Hematopoietic multipotent progenitor cell treated with erythropoietin and hydrocortisone succinate and interleukin-3 and kit ligand, for 6 days (in vitro differentiated cells): ENCODE measurements at regions not wholly inside any gene's neighbourhood (a gene's known extent, or its start where the extent isn't known, plus 50 kb on each side); places are given as distances from the start of the nearest gene placed in this dataset.

Experiments used
- DNase-seq: peaks from one replicate; pipeline ENCODE4 v3.0.0-alpha.2; 2015

DNA sequence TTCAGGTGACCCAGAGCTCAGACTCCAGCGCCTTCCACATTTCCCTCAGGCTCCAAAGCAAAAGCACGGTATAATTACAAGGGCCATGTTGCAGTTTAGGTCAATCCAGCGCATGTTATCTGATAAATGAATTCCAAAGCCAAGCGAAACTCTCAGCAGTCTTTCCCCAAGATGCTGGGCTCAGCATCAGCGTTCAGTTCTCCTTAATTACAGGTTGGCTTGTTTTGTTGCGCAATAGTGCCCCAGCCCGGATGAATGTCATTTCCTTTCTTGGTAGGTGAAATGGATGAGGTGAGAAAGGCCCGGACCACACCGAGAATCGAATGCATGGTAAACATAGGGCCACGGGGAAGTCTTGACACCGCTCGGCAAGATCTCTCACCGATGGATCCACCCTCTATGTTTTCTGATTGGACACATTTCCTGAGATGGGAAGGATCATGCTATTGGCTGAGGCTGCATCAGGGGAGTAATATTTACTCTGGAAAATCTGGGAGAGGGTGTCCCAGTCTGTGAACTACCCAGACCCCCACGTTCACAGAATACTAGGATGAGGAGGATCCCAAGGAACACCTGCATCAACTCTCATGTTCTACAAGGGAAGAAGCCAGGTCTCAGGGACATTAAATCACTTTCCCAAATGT, 221.2 kb upstream of the ANKRD55 start:
- no peak for DNase-seq

DNA sequence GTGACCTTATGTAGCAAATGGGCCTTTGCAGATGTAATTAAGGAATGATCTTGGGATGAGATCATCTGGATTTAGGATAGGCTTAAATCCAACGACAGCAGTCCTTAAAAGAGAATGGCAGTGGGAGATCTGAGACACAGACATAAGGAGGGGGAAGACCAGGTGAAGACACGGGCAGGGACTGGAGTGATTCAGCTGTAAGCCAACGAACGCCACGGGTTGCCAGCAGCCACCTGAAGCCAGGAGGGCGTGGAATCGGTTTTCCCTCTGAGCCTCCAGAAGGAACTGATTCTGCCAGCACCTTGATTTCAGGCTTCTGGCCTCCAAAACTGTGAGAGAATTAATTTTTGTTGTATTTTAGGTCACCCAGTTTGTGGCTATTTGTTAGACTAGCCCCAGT, 218.6 kb upstream of the ANKRD55 start:
- no peak for DNase-seq

DNA sequence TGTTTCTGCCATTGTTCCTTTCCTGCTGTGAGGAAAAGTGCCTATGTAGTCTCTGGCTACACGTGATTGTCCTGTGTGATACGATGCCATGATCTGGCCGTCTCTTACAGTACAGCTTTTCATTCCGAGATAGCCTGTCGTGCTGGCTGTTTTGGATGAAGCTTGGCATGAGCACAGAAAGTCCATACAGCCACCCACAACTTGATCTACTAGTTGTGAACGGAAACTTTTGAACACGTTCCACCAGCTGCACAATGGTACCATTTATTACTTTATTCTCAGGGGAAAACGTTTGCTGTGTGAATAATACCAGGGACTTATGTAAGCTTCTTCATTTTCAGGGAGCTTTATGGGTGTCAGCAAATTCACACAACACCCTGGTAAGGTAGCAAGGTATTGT, 217.6 kb upstream of the ANKRD55 start:
- DNase-seq: no peak

DNA sequence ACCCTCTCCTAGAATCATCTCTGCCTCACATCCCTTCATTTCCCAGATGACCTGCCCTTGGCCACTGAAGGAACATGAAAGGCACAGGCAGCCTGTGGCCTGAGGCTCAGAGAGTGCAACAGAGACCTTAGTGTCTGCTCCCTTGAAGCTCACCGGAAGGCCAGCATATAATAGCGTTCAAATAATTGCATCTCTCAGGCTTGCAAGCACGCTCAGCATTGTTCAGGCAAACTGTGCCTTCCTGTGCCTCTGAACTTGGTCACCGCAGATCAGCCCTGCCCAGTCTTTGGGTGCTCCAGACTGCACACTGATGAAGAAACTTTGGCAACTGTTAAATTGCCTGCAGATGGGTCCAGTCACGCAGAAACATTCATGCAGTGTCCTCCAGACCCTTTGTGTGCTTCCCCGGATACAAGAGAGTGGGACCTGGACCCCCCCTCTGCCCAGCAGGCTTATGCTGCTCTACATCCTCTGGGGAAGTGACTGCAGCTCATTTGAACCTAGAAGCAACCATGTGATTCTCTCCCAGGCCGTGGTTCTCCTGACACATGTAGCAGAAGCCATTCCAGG, 216.0 kb upstream of the ANKRD55 start:
- no peak for DNase-seq

DNA sequence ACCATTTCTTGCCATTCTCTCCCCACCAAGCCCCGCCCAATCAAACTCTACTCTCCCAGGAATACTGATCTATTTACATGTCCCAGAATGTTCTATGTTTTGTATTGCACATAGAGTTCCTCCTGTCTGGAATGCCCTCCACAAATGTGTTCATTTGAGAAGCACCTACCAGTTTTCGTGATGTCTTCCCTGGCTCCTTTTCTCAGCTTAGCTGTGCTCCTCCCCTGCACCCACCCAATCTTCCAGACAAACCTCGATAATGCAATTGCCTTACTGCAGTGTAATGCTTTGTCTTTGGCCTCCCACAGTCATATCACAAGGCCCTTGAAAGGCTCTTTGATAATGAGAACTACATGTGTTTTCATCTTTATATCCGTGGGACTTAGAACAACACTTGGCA, 214.5 kb upstream of the ANKRD55 start:
- no peak for DNase-seq

DNA sequence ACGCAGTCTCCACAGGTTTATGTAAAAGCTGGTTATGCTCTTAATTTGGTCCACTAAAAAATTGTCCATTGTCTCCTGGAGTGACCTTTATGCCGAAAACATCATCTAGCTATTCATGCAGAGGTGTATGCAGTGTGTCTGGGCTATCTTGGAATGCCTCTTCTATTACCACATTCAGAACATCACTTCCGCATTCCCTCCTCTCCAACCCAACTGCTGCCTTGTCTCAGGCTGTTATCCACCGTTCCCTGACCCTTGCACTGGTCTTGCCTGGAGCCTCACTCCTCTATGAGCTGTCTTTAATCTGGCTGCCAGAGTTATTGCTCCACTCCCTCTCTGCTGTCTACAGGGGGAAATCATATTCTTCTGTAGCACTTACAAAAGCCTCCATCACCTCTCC, 214.1 kb upstream of the ANKRD55 start:
- DNase-seq: no peak

DNA sequence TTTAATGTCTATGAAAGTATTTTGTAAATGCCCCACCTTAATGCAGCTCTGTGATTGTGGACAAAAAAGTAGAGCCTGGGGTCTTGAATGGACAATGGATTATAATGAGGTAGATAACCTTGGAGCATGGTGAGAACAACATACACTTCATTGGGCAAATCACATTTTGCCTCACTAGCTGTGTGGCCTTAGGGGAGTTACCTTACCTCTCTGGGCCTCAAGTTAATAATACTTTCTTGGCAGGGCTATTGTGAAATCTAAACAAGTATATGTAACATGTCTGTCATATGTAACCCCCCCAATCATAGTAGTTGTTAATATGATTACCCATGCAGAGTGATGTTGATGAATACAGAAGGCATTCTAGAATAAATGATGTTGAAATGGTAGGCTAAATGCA, 213.6 kb upstream of the ANKRD55 start:
- DNase-seq: no peak

DNA sequence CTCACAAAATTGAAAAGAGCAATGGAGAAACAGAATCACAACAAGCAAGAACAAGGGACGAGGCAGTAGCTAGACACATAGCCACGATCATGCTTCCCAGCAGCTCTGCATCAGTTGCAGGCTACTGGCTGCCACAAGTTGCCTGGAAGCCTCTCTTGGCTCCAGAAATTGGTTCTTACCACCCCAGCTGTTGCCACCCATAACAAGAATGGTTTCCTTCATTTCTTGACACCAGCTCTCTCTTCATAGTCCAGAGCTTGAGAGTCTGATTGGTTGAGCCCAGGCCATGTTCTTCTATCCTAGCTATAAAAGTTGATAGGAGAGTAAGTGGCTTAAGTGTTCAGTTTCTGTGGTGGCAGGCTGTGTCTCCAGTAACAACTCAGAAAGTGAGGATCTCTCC, 210.7 kb upstream of the ANKRD55 start:
- DNase-seq: no peak

DNA sequence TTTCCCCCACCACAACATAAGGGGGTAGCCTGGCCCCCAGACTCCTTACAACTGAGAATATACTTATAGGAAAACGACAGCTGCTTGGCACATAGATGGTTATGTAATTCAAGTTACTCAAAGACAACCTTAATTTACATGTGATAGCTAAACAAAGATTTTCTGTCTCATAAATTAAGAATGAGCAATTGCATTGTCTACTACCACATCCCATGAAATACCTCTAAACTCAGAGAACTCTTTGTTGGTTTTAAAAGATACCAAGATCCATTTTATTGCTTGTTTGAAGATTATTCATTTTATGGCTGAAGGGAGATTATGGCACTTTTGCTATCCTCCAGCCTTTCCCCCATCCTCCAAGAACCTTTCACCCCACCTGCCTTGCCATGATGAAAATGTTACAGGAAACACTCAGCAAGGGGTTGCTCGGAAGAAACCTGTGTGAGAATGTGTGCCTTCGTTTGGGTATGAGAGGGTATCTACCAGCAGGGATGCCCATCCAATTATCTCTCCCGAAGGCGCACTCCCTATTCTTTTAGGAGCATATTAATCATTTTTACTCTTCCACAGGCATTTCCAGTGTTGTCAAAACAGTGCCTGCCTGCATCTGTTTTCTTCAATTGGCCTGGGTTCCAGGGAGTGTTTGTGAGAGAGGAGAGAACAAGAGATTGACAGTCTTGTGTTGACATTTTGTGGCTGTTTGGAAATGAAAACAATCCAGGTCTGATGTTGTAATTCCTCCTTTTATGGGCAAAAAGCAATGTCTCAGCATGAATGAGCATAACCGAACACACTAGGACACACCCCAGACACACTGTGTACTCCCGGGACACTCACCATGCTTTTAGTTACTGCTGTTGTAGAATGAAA, 208.0 kb upstream of the ANKRD55 start:
- no peak for DNase-seq

DNA sequence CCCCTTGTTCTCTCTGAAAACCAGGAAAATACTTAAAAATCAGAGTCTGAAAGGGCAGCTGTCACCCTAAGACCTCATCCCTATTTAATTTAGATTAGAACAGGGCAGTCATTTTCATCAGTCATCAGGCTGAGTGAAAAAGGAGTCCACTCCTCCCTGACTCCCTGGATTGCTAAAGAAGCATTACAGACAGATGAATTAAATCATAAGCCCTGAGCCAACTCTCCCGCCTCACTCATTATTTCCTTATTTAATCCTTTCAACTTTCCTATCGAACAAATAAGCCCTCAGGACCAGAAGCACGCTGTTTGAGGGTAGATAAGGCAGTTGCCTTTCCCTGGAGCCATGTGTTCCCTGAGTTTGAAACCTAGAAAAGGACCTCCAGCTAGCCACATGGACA, 201.9 kb upstream of the ANKRD55 start:
- DNase-seq: no peak

DNA sequence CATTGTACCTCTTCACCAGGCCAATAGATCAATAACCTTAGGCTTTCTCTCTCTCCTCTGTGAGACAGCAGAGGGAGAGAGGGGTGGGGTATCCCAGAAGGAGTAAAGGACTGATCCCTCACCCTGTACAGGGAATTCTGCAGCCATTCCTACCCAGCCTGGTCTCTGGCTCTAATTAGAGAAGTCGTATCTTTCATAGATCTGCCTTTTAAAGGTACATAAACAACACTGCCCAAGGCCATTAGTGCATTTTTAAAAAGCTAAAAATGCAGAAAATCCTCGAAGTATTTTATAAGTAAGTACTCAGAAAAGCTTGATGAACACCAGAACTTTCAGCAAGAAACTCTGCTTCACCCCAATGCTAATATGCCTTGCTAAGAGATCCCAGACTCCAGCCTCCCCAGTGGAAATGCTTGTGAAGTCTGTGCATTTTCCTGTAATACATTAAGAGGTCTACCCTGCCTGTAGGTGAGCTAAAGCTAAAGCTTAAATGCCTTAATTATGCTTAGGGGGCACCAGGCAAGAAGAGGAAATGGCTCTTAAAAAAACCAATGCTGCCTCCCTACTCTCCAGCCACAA, 200.0 kb upstream of the ANKRD55 start:
- DNase-seq: no peak

DNA sequence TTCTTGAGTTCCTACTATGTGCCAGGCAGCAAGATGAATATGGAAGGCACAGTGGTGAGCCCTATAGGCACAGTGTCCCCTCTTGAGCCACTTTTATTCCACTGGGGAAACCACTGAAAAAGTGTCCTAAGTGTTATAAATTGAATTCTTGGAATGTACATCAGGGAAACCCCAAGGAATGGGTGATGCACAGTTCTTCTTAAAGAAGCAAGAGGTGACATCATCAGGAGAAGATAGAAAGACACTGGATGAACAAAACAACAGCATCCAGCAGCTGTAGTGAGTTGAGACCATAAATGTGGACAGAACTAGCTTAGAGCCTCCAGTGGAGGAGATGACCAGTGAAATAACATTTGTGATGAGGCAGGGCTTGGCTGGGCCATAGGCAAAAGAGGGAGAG, 199.2 kb upstream of the ANKRD55 start:
- no peak for DNase-seq

DNA sequence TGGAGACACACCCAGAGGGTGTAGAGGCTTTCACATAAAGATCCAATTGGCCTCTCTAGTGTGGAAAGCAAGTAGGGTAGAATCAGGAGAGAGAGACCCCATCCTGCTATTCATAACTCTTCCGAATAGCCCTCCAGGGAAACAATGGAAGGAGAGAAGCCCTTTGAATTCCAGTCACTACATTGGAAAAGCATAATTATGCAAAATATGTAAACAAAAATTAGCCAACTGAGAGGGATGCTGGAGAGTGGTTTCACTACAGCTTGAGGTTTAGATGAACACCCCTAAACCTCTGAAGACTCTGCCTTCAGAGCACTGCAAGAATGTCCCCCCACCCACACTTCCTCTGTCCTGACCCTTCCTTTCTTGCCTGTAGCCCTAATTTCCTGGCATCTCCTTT, 197.3 kb upstream of the ANKRD55 start:
- DNase-seq: no peak

DNA sequence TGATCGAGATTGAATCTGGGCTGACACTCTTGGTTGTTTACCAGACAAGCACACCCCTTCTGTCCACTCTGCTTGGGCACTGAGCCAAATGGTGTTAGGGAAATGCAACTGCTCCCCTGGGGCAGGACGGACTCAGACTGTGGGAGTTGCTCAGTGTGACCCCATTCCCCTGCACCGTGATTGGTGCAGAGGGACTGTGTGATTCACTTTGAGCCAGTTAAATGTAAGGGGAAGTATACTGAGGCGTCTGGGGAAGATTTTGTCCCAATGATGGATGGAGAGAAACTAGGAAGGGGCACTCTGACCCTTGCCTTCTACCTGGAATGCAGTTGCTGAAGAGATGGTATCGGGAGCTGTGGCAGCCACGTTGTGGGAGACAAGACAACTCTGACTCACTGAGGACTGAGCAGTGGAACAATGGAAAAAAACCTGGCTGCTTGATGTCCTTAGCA, 196.0 kb upstream of the ANKRD55 start:
- DNase-seq: no peak

DNA sequence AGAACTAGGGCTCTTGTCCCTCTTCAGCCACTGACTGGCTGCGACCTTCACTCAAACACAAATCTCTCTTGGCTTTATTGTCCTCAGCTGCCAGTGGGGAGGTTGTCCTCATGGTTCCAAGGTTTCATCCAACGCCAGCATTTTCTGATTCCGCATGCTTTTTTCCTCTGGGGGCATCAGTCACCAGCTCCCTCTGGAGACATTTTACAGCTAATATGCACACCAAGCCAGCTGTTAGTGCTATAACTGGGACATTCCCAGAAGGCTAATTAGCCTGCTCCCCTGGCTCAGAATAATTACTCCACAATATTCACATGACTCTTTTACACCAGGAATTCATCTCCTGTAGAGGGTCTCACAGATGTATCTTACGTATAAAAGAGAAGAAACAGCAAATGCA, 193.6 kb upstream of the ANKRD55 start:
- DNase-seq: no peak

DNA sequence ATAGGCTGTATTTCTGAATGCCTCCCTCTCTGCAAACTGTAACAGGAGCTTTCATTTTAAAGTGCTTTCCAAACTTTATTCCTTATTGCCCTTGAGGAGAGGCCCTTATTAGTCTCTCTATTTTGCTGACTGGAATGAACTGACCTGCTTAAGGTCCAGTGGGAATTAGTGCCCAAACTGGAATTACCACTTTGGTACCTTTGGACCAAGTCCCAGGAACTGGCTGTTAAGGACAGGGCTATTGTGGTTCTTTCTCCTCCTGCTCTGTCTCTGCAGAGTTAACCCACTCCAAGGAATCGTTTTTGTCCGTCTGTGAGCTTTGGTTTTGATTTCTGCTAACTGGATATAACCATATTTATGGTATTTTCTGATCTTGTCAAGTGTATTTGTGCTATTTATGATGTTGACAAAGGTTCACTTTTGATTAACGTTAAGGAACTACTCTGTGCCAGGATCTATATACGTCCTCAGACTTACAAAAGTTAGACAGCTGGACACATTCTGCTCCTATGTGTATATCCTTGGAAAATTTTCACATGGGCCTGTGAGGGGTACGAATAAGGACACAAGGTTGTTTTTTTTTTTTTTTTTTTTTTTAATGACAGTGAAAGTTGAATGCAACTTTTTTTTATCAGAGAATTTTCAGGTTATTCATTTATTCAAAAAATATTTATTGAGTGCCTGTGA, 189.1 kb upstream of the ANKRD55 start:
- DNase-seq: no peak

DNA sequence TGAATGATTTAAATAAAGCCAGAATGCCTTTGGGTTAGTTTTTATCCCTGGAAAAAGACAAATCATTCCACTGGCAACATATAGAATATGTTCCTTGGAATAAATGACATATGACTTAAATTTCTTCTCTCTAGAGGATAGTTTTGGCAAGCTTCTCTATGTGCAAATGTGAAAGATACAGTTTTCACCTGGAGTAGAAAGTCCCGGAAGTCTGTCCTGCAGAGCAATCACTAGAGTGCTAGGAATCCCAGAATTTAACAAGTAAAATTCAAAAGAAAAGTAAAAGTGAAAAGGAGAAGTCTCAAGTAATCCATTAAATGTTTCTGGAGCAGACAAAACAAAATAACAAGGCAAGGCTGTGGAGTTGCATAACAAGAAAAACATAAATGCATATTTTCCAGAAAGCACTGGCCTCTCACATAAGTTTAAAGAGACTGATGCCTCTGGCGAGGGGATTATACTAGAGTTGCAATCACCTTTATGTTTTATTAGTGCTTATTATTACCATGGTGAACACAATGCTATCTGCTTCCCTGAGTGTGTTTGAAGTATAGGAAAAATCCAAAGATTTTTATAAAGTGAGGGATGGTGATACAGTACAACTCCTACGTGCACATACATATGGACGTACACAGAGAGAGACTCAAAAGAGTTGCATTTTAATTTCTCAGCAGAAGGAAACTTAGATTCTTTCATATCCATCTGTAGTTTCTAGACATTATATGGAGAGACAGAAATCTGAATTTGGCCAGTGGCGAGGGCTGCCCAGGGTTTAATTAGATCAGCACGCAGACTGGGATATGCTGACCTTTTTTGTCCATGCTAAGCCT, 188.3 kb upstream of the ANKRD55 start:
- DNase-seq: no peak

DNA sequence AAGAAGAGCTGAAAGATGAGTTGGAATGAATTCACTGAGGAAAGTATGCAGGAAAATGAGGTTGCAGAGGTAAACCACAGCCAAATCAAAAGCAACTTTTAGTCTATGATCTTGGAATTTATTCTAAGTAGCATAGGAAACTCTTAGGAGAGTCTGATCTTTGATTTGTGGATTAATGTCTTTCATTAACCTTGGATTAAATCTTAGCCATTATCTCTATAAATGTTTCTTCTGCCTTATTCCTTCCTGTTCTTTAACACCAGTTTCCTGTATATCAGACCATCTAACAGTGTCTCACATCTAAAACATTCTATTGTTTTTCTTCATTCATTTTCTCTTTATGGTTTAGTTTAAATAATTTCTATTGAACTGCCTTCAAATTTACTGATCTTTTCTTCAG, 187.2 kb upstream of the ANKRD55 start:
- no peak for DNase-seq

DNA sequence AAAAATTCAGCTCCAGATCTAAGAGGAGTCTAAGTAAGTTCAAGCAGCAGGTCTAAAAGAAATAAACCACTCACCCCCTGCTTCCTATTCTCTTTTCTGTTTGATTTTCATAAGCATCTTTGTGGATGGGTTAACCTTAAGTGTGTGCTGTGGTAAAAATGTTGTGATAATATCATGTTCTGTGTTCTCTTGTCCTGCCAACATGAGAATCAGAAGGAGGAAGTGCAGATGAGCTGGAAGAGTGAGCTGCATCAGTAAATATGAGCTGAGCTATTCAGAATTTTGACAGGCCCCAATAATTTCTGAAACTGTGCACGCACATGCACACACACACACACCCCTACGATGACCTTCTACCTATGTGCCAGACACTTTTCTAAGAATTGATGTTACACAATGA, 186.5 kb upstream of the ANKRD55 start:
- DNase-seq: peak; percentile 27

DNA sequence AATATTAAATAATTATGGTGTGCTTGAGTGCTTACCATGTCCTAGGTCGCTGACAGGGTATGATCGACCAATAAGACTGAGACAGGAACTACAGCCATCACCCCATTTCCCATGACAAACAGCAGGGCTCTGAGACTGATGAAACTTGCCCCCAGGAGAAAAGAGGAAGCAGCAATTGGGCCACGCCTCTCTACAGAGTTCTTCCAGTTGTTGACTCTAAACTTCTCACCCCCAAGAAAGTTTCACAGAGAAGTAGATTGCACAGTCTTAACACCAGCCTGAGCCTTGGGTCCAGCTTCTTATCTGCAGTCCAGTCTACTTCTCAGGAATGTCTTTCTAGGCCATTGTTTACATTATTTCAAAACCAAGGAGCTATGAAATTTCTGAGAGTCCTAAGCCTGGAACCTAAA, 182.2 kb upstream of the ANKRD55 start:
- peak; percentile 87 for DNase-seq

DNA sequence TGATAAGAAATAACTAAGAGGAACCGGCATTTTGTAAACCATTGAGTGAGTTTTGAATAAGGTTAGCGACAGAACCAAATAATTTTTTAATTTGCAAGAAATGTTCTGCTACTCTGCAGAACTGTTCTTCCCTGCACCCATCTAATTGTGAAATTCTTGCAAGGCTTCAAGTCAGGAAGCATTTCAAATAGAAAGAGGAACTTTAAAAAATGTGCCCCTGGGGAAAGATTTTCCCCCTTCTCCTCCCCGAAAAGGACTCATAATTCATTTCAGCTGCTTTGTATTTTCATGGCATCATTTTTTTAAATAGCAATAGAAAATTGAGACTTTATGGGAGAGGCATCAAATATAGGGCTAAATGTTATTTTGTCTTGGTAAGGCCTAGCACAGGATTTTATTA, 180.9 kb upstream of the ANKRD55 start:
- peak; percentile 56 for DNase-seq

DNA sequence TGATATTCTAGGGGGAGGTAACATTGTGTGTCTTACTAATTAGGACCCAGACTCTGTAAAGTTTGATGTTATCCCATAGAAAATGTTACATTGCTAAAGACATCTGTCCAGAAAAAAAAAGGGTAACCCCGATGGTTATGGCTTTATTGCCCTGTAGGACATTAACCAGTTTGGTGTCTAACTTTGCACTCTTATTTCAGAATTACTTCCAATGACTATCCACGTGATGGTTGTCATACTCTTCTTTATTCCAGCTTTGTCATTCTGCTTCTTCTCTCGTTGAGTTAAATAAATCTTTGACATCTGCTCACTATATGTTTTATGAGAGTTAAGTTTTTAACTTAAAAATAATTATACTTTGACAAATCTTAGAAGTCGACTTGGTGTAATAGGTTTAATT, 180.4 kb upstream of the ANKRD55 start:
- DNase-seq: no peak
